ENCODE measurements at regions not wholly inside any gene's neighbourhood (a gene's known extent, or its start where the extent isn't known, plus 50 kb on each side); places are given as distances from the start of the nearest gene placed in this dataset.
"Not testable (repeated sequence)": the region's sequence is repeated elsewhere in the genome, so short reads cannot be mapped to it uniquely, and the experiment has no call there.

DNA sequence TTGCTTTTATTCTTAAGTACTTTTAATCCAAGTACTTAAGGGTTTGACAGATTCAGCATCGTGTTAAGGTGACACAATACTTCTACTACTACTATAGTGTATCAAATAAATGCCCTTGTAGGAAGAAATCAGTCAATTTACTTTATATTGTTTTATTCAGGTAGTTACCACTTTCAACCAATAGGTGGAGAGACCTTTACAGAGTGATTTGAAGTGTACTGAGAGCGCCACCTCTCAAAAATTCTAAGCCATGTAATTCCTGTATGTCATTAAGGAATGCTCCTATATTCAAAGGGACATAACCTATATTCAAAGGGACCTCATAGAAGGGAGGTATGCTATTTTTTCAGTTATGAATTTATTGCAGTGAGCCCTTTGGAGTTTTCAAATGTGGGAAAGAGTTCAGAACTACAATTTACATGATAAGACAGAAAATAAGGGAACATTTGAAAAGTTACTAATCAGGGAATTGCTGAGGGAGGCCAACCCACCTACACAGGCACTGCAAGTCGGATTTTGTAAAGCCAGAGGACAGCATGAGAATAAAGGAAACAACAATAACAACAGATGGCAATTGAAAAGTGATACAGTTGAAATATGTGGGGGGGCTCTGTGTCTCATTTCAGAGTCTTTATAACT is 955.6 kb downstream of the TBC1D32 start:
- DNase-seq, result no peak
- Mint-ChIP-seq H3K4me1 (ENCODE audit: low read depth) (no peaks in the 10 kb centered on the region), H3K27ac (no peak overlapping the region), H3K4me3 (no peak overlapping the region), H3K27me3 (ENCODE audit: insufficient read depth) (no peaks in the 10 kb centered on the region), H3K36me3 (ENCODE audit: low read depth) (no peaks in the 10 kb centered on the region), H3K9me3 (peaks cover 29% of the 10 kb centered on the region)
- TF ChIP-seq, protein P1, sequence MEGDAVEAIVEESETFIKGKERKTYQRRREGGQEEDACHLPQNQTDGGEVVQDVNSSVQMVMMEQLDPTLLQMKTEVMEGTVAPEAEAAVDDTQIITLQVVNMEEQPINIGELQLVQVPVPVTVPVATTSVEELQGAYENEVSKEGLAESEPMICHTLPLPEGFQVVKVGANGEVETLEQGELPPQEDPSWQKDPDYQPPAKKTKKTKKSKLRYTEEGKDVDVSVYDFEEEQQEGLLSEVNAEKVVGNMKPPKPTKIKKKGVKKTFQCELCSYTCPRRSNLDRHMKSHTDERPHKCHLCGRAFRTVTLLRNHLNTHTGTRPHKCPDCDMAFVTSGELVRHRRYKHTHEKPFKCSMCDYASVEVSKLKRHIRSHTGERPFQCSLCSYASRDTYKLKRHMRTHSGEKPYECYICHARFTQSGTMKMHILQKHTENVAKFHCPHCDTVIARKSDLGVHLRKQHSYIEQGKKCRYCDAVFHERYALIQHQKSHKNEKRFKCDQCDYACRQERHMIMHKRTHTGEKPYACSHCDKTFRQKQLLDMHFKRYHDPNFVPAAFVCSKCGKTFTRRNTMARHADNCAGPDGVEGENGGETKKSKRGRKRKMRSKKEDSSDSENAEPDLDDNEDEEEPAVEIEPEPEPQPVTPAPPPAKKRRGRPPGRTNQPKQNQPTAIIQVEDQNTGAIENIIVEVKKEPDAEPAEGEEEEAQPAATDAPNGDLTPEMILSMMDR (IDR thresholded peaks at IDR 0.05), result peak; percentile 38

DNA sequence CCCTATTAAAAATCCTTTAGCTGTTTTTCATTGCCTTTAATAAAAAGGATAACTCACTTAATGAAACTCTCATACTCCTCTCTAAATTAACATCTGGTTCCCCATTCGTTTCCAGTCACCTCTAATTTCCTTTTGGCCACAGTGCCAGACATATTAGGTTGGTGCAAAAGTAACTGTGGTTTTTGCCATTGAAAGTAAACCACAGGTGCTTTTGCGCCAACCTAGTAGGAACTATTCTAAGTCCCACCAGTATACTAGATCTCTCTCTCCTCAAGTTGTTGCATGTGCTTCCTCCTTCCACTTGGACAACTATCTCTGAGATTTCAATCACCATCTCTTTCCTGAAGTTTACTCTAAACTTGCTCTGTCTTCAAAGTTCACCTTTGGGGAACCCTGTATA is 961.1 kb downstream of the TBC1D32 start:
- no peaks in the 10 kb centered on the region; the same call in 1 of the 2 replicates for H3K27me3 Mint-ChIP-seq (ENCODE audit: insufficient read depth)
- H3K4me3 Mint-ChIP-seq, result no peak overlapping the region

DNA sequence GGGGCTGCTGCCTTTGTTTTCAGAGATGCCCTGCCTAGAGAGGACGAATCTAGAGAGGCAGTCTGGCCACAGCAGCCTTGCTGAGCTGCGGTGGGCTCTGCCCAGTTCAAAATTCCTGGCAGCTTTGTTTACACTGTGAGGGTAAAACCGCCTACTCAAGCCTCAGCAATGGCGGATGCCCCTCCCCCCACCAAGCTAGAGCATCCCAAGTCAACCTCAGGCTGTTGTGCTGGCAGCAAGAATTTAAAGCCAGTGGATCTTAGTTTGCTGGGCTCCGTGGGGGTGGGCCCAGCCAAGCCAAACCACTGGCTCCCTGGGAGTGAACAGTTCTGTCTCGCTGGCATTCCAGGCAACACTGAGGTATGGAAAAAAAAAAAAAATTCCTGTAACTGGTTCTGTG is 970.9 kb downstream of the TBC1D32 start:
- H3K4me1 Mint-ChIP-seq (ENCODE audit: low read depth), result no peaks in the 10 kb centered on the region

More for the DNA sequence above, 961.1 kb downstream of the TBC1D32 start:
- Mint-ChIP-seq H3K27ac (no peak overlapping the region), H3K36me3 (ENCODE audit: low read depth) (peaks cover 6% of the 10 kb centered on the region; the same call in 1 of the 2 replicates), H3K9me3 (peaks cover 41% of the 10 kb centered on the region), H3K4me1 (ENCODE audit: low read depth) (no peaks in the 10 kb centered on the region)
- no peak for DNase-seq
- TF ChIP-seq, protein P1 (IDR thresholded peaks at IDR 0.05), result no peak

DNA sequence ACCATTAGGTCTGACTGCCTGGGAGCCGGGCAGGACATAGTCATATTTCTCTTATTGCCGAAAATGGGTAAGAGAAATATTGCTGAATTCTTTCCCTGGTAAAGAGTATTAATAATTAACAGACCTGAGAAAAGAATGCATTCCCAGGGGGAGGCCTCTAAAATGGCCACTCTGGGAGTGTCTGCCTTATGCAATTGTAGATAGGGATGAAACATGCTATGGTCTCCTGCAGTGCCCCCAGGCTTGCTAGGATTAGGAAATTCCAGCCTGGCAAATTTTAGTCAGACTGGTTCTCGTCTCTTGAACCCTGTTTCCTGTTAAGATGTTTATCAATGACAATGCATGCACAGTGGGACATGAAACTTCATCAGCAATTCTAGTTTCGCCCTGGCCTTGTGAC is 975.7 kb downstream of the TBC1D32 start:
- peaks cover 63% of the 10 kb centered on the region for H3K9me3 Mint-ChIP-seq
- DNase-seq; H3K4me3 Mint-ChIP-seq; H3K4me1 Mint-ChIP-seq (ENCODE audit: low read depth); H3K27me3 Mint-ChIP-seq (ENCODE audit: insufficient read depth); H3K27ac Mint-ChIP-seq; H3K36me3 Mint-ChIP-seq (ENCODE audit: low read depth): not testable (repeated sequence)

More for the DNA sequence above, 970.9 kb downstream of the TBC1D32 start:
- Mint-ChIP-seq H3K27me3 (ENCODE audit: insufficient read depth) (no peaks in the 10 kb centered on the region), H3K9me3 (peaks cover 74% of the 10 kb centered on the region), H3K27ac (no peak overlapping the region), H3K36me3 (ENCODE audit: low read depth) (peaks cover 4% of the 10 kb centered on the region; the same call in 1 of the 2 replicates), H3K4me3 (no peak overlapping the region)
- DNase-seq, result no peak
- TF ChIP-seq, protein P1 (IDR thresholded peaks at IDR 0.05), result no peak

DNA sequence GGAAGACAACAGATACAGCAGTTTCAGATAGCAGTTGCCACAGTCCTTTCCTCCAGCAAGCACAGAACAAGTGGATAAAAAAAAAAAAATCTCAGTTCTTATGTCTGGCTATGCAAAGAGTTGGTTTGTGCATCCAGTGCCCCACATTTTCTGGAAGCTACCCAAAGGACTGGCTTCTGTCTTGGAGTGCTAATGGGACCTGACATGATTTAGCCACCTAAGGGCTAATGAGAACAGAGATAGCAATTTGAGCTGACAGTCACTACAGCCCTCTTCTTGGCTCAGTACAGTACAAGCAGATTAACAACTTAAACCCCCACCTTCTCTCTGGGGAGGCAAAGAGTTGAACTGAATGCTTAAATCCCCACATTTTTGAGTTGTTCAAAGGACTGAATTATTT is 976.8 kb downstream of the TBC1D32 start:
- peaks cover 63% of the 10 kb centered on the region for H3K9me3 Mint-ChIP-seq
- H3K27ac Mint-ChIP-seq, result no peak overlapping the region
- H3K36me3 Mint-ChIP-seq (ENCODE audit: low read depth), result peaks cover 3% of the 10 kb centered on the region; the same call in 1 of the 2 replicates
- no peaks in the 10 kb centered on the region for H3K27me3 Mint-ChIP-seq (ENCODE audit: insufficient read depth)
- no peak for DNase-seq
- TF ChIP-seq, protein P1 (IDR thresholded peaks at IDR 0.05), result no peak
- no peak overlapping the region for H3K4me3 Mint-ChIP-seq
- H3K4me1 Mint-ChIP-seq (ENCODE audit: low read depth), result no peaks in the 10 kb centered on the region

DNA sequence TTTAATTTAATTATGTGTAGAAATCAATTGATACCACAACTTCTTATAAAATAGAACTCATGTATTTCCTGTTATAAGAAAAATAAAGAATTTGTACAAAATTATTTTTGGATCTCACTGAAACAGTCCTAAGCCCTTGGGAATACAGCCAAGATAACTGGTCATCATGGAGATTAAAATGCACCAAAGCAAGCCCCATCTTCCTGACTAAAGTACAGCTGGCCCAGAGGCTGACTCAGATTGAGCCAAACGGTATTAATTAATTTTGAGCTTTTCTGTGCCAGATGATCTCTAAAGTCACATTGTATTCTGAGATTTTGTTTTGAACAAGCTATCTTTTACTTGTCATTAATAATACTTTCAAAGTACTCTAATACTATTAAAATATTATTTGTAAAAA is 978.5 kb downstream of the TBC1D32 start:
- DNase-seq, result no peak
- TF ChIP-seq, protein P1 (IDR thresholded peaks at IDR 0.05), result no peak
- H3K4me1 Mint-ChIP-seq (ENCODE audit: low read depth), result no peaks in the 10 kb centered on the region
- no peak overlapping the region for H3K27ac Mint-ChIP-seq
- H3K4me3 Mint-ChIP-seq, result no peak overlapping the region
- H3K27me3 Mint-ChIP-seq (ENCODE audit: insufficient read depth), result no peaks in the 10 kb centered on the region
- no peaks in the 10 kb centered on the region; the same call in 1 of the 2 replicates for H3K36me3 Mint-ChIP-seq (ENCODE audit: low read depth)
- H3K9me3 Mint-ChIP-seq, result peaks cover 59% of the 10 kb centered on the region

All from HFFc6 (cell line).